Glutamatergic neuron (in vitro differentiated cells): ENCODE measurements at regions not wholly inside any gene's neighbourhood (a gene's known extent, or its start where the extent isn't known, plus 50 kb on each side); places are given as distances from the start of the nearest gene placed in this dataset.

ENCODE experiments used
- DNase-seq: peaks from one replicate; pipeline ENCODE4 v3.0.0; 2022
- H3K27ac Mint-ChIP-seq: one replicate; pipeline ENCODE4 v1.8.0; 2020; ENCODE audit warnings: mild to moderate bottlenecking, mixed read lengths, inconsistent platforms; ENCODE audit not compliant: unreplicated experiment
- H3K27me3 Mint-ChIP-seq: one replicate; pipeline ENCODE4 v1.8.0; 2020; ENCODE audit warnings: mild to moderate bottlenecking, moderate library complexity, mixed read lengths, inconsistent platforms; ENCODE audit not compliant: unreplicated experiment
- H3K36me3 Mint-ChIP-seq: one replicate; pipeline ENCODE4 v1.8.0; 2020; ENCODE audit warnings: mild to moderate bottlenecking, mixed read lengths, inconsistent platforms; ENCODE audit not compliant: unreplicated experiment
- H3K4me1 Mint-ChIP-seq: one replicate; pipeline ENCODE4 v1.8.0; 2020; ENCODE audit warnings: mild to moderate bottlenecking, low read depth, mixed read lengths, inconsistent platforms; ENCODE audit not compliant: unreplicated experiment
- H3K4me3 Mint-ChIP-seq: one replicate; pipeline ENCODE4 v1.8.0; 2020; ENCODE audit warnings: mild to moderate bottlenecking, mixed read lengths, inconsistent platforms; ENCODE audit not compliant: unreplicated experiment
- H3K9me3 Mint-ChIP-seq: one replicate; pipeline ENCODE4 v1.8.0; 2020; ENCODE audit warnings: mild to moderate bottlenecking, moderate library complexity, mixed read lengths, inconsistent platforms; ENCODE audit not compliant: unreplicated experiment
- TF ChIP-seq, protein P1 (sequence below): fragments of 200-600 bp; sonication (generic); IDR thresholded peaks from one replicate; pipeline ENCODE4 v1.5.0; 2021; ENCODE audit not compliant: partially characterized antibody, unreplicated experiment

DNA sequence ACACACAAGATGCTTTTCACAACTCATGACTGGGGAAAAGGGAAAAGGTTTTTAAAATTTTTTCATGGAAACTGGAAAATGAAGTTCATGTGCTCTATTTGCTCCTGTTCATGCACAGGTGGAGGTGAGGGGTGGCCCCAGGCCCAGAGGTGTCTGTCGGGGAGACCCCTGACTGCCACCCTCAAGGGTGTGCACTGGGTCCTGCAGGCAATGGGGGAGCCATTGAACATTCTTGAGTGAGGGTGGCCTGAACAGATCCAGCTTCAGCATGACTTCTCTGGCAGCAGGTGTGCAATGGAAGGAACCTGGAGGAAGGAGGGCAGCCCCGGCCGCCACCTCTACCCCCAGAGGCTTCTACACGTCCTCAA, 145.3 kb upstream of the IQSEC1 start:
- Mint-ChIP-seq H3K4me3 (no peak overlapping the region), H3K9me3 (peaks cover 9% of the 10 kb centered on the region), H3K36me3 (no peaks in the 10 kb centered on the region), H3K4me1 (peaks cover 18% of the 10 kb centered on the region), H3K27ac (no peak overlapping the region), H3K27me3 (peaks cover 5% of the 10 kb centered on the region)
- no peak for DNase-seq
- TF ChIP-seq, protein P1, sequence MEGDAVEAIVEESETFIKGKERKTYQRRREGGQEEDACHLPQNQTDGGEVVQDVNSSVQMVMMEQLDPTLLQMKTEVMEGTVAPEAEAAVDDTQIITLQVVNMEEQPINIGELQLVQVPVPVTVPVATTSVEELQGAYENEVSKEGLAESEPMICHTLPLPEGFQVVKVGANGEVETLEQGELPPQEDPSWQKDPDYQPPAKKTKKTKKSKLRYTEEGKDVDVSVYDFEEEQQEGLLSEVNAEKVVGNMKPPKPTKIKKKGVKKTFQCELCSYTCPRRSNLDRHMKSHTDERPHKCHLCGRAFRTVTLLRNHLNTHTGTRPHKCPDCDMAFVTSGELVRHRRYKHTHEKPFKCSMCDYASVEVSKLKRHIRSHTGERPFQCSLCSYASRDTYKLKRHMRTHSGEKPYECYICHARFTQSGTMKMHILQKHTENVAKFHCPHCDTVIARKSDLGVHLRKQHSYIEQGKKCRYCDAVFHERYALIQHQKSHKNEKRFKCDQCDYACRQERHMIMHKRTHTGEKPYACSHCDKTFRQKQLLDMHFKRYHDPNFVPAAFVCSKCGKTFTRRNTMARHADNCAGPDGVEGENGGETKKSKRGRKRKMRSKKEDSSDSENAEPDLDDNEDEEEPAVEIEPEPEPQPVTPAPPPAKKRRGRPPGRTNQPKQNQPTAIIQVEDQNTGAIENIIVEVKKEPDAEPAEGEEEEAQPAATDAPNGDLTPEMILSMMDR = no peak

DNA sequence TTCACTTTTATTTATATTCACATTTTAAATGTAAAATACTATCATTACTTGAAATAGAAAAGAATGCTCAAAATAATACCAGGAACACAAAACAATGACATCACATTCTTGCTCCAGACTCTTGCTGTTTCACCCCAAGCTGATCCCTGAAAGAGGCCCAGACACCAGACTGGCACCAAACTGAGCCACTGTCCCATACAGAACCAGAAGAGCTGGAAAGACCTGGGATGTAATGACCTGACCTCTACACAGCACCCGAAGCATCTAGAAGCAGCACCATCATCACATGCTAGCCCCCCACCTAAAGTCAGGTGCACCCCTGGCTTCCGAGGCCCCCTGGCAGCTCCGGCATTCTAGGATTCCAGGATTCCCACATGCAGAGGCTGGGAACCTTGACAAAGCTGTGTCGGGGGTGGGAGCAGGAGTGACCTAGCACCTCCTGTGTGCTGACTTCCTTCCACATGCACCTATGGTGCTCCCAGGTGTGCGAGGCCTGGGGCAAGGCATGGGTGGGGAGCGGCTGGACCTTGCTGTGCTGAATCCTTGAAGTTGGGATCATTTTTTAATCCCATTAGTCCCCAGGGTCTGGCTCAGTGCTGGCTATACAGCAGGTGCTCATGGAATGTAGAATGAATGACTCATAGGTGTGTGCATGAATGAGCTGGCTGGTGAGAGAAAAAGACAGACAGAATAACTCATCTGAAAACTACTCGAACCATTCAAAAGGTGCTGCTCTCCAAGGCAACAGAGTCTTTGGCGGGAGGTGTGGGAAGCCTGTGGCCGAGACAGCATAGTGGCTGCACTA, 144.7 kb upstream of the IQSEC1 start:
- Mint-ChIP-seq H3K9me3 (peaks cover 9% of the 10 kb centered on the region), H3K27me3 (peaks cover 5% of the 10 kb centered on the region), H3K27ac (no peak overlapping the region), H3K36me3 (no peaks in the 10 kb centered on the region), H3K4me1 (peaks cover 18% of the 10 kb centered on the region), H3K4me3 (no peak overlapping the region)
- DNase-seq = no peak
- TF ChIP-seq, protein P1 = no peak

DNA sequence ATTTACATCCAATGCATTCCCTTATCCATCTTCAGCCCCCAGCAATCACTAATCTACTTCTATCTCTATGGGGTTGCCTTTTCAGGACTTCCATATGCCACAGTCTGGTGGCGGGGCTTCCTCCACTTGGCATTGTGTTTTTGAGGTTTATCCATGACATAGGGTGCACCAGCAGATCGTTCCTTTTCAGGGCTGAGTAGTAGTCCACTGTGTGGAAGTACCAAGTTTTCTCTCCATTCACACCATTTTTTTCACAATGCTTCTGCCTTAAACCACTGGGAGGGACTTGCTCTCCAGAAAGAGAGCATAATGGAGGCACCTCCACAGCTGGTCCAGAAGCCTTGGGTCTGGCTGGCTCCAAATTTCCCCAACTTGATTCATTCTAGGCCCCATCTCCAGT, 144.0 kb upstream of the IQSEC1 start:
- TF ChIP-seq, protein P1 = no peak
- peaks cover 5% of the 10 kb centered on the region for H3K27me3 Mint-ChIP-seq
- DNase-seq = no peak
- H3K4me3 Mint-ChIP-seq = no peak overlapping the region
- H3K36me3 Mint-ChIP-seq = no peaks in the 10 kb centered on the region
- H3K4me1 Mint-ChIP-seq = peaks cover 15% of the 10 kb centered on the region
- peaks cover 9% of the 10 kb centered on the region for H3K9me3 Mint-ChIP-seq
- no peak overlapping the region for H3K27ac Mint-ChIP-seq

DNA sequence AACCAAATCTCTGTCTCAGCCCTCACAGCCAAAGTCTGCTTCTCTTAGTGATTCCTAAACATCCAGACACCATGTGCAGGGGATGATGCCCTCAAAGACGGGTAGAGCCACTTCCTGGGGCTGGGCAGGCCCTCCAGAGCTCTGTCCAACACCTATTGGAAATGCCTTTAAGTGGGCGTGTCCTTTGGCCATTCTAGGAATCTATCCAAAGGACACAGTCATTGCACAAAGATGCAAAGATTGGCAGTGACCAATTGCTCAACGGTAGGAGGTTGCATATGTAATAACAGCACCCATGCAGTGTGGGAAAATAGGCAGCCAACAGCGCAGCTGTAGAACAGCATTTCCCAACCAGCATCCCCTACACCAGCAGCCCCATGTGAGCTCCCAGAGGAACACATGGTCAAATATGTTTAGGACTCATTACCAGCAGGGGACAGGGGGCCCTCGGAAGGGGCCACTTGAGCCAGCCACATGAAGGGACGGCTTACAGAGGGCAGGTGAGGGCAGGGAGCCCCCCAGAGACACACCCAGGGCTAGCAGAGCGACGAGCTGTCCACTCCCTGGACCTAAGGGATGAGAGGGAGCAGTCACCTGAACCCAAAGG, 142.8 kb upstream of the IQSEC1 start:
- no peaks in the 10 kb centered on the region for H3K36me3 Mint-ChIP-seq
- TF ChIP-seq, protein P1 = no peak
- DNase-seq = no peak
- no peak overlapping the region for H3K4me3 Mint-ChIP-seq
- H3K27me3 Mint-ChIP-seq = peaks cover 5% of the 10 kb centered on the region
- H3K27ac Mint-ChIP-seq = no peak overlapping the region
- peaks cover 11% of the 10 kb centered on the region for H3K4me1 Mint-ChIP-seq
- peaks cover 9% of the 10 kb centered on the region for H3K9me3 Mint-ChIP-seq

DNA sequence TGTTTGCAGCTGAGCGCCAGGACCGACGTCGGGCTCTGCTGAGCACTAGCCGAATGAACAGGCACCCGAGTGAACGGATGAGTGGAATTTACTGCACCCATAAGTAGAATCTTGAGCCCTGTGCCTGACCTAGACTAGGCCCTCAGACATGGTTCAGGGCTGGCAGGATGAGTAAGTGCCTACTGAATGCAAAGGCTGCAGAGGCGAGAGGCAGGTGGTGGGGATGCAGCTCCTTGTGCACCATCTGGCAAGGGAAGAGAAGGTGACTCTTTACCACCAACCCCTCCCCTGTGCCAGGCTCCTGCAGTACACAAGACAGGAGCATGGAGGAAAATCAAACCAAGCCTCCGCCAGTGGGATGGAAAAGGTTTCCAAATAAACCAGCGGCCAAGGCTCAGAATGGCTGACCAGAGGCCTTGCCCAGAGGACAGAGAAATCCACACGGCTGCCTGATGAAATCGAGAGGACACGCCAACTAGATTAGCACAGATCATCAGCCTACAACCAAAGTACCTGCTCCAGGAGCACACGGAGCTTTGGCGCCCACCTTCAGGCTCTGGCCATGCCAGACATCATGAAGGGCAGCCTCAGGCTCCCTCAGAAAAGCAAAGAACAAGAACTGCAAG, 141.7 kb upstream of the IQSEC1 start:
- TF ChIP-seq, protein P1 = no peak
- DNase-seq = no peak
- no peak overlapping the region for H3K4me3 Mint-ChIP-seq
- peaks cover 5% of the 10 kb centered on the region for H3K27me3 Mint-ChIP-seq
- peaks cover 11% of the 10 kb centered on the region for H3K4me1 Mint-ChIP-seq
- peak overlapping the region; percentile 25 for H3K27ac Mint-ChIP-seq
- H3K9me3 Mint-ChIP-seq = peaks cover 9% of the 10 kb centered on the region
- no peaks in the 10 kb centered on the region for H3K36me3 Mint-ChIP-seq
